HFF-Myc (cell line): ENCODE measurements at regions not wholly inside any gene's neighbourhood (a gene's known extent, or its start where the extent isn't known, plus 50 kb on each side); places are given as distances from the start of the nearest gene placed in this dataset.
A peak's percentile ranks its signal among the peaks of the same experiment; 100 is the strongest.

Experiments used
- DNase-seq: peaks from one replicate; pipeline ENCODE4 v3.0.0-alpha.2; 2011; ENCODE audit warnings: low read depth; ENCODE audit errors: extremely low read depth
- H3K4me3 ChIP-seq: replicated peaks from 2 replicates; pipeline ENCODE4 v1.5.1; 2011; ENCODE audit warnings: low read depth, mild to moderate bottlenecking, control low read depth, low read length
- CTCF ChIP-seq: IDR thresholded peaks from 2 replicates; pipeline ENCODE4 v1.5.1; 2012; ENCODE audit warnings: mild to moderate bottlenecking, low read depth, low read length, control low read depth; ENCODE audit errors: missing control alignments

GRCh38 chr12:24111086-24111485 lies 161.6 kb upstream of the SOX5 start:
- no peak overlapping the region for H3K4me3 ChIP-seq
- TF ChIP-seq CTCF = no peak
- no peak for DNase-seq

DNA sequence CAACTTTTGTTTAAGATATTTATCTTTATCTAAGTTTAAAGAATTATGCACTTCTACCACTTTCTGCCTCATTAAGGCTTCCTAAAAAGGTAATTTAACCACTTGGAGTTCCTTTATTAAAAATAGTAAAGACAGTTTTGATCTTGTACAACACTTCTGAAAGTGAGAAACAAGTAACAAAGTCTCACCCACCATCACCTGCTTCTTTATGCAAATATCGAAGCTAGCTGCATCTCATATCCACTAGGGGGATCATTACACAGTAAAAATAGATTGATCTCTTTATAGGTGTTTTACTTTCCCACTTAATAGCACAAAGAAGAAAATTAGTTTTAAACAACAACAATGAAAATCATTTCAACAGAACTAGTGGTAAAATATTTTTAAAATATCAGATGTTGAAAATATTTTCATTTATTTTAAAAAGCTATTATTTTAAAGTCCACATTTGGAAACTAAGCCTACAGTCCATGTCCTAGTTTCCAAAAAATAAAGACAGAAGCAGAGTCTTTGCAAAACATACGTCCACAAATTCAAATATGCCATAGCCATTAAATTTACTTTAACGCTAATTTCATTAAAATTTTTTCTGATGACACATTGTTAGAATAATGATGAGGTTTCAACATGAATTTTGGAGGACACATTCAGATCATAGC lies 160.0 kb upstream of the SOX5 start:
- peak; percentile 24 for TF ChIP-seq CTCF
- DNase-seq = no peak

GRCh38 chr12:24102676-24103075 lies 153.2 kb upstream of the SOX5 start:
- no peak overlapping the region for H3K4me3 ChIP-seq
- no peak for TF ChIP-seq CTCF
- no peak for DNase-seq

More for the DNA sequence above, 160.0 kb upstream of the SOX5 start:
- no peak overlapping the region for H3K4me3 ChIP-seq

DNA sequence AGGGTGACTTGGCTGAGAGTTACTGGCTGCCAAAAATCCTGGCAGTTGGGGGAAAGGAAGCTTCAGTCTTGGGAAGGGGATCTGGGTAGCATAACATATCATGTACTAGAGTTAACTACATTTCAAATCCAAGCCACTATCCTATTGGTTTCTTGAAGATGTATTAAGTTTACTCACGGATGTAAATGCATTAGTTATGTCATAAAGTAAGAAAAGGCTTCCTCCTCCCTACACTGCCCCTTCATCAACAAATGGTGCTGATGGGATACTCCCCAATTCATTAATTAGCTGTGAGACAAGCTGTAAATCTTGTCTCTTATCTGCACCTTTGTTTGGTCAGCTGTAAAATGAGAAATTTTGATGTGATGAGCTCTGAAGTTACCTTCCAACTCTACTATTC lies 150.1 kb upstream of the SOX5 start:
- DNase-seq = no peak
- H3K4me3 ChIP-seq = no peak overlapping the region
- no peak for TF ChIP-seq CTCF

DNA sequence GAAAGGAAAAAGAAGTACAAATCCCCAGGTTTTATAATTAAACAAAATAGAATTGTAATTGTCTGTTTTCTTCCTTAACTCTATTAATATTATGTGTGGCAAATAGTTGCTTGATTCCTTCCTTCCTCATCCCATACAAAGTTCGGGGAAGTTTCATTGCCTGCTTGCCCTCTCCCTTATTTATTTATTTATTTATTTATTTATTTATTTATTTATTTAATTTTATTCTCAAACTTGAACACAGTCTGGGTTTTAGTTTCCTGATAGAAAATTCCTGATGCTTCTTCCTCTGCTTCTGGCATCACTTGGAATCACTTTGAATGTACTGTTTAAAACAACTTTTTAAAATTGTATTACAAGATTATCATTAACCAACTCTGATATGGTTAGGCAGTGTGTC lies 145.8 kb upstream of the SOX5 start:
- no peak for TF ChIP-seq CTCF
- no peak overlapping the region for H3K4me3 ChIP-seq
- DNase-seq = no peak

DNA sequence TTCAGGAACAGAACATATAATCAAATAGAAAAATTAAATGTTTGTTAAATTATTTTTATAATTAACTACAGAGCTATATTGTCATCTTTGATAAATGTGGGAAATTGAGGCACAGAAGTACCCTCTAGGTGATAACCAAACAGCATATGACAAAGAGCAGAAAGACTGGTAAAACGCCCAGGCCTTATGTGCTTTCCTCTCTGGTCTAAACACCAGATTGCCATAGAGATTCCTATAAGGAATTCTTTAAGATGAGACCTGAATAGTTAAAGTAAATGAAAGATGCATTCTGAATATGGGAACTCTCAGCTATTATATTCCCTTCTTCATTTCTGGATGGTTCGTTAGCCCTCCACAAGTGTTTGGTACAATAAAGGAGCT lies 140.0 kb upstream of the SOX5 start:
- no peak for TF ChIP-seq CTCF
- DNase-seq = no peak
- no peak overlapping the region for H3K4me3 ChIP-seq

DNA sequence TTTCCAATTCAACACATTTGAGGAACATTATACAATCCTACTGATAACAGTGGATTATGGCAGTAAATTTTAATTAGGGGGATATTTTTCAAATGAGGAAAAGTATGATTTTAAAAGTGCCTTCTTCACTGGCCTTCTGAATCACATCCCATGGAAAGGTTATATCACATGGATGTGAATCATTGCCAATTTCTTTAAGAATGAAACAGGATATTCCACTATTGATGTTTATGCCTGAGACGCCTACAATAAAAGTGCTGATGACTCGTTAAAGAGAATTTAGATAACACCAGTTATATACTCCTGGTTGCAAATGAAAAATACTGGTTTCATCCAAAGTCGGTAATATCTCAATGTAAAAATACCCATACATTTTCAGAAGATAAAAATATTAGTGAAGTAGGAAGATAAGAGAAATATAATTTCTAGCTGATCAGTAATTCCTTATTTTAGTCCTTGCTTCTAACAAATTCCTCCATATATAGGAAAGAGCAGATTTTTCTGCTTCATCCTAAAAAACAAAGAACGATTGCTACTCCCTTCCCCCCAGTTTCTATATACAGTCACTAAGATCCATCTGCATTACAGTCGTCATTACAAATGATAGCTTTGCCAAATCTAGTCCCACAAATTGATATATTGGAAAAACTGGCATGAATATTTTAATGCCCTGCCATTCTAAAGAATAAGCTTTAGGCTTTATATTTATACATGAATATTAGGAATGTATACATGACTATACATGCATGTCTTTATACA lies 139.5 kb upstream of the SOX5 start:
- no peak for DNase-seq
- TF ChIP-seq CTCF = no peak
- no peak overlapping the region for H3K4me3 ChIP-seq
